WTC11 (cell line): ENCODE measurements at regions not wholly inside any gene's neighbourhood (a gene's known extent, or its start where the extent isn't known, plus 50 kb on each side); places are given as distances from the start of the nearest gene placed in this dataset.

Experiments used
- CTCF ChIP-seq: fragments of 200-600 bp; IDR thresholded peaks from 2 replicates; pipeline ENCODE4 v1.8.0; 2022; ENCODE audit warnings: antibody characterized with exemption
- TF ChIP-seq, protein P1 (sequence below): sonication (generic); formaldehyde crosslinking; IDR thresholded peaks from 2 replicates; pipeline ENCODE4 v1.8.0; 2022; ENCODE audit warnings: mild to moderate bottlenecking, missing genetic modification reagents

- no peak for TF ChIP-seq CTCF
- TF ChIP-seq, protein P1, sequence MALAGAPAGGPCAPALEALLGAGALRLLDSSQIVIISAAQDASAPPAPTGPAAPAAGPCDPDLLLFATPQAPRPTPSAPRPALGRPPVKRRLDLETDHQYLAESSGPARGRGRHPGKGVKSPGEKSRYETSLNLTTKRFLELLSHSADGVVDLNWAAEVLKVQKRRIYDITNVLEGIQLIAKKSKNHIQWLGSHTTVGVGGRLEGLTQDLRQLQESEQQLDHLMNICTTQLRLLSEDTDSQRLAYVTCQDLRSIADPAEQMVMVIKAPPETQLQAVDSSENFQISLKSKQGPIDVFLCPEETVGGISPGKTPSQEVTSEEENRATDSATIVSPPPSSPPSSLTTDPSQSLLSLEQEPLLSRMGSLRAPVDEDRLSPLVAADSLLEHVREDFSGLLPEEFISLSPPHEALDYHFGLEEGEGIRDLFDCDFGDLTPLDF (CRISPR knock-in tag), result no peak
These were observed 76.3 kb downstream of the MZT1 start for GRCh38 chr13:72651144-72651543.
